ENCODE measurements at regions not wholly inside any gene's neighbourhood (a gene's known extent, or its start where the extent isn't known, plus 50 kb on each side); places are given as distances from the start of the nearest gene placed in this dataset.

GRCh38 chr2:3060049-3060448, 317.6 kb downstream of the EIPR1 start:
- Histone ChIP-seq H3K9me3 (ENCODE audit: low read depth) (no peaks in the 10 kb centered on the region), H3K27ac (no peak overlapping the region), H3K27me3 (no peaks in the 10 kb centered on the region), H3K79me2 (ENCODE audit: low read depth) (no peaks in the 10 kb centered on the region), H3K9ac (no peak overlapping the region), H4K20me1 (ENCODE audit: low read depth) (no peaks in the 10 kb centered on the region), H2AFZ (replicated peaks) (no peak overlapping the region), H3K4me1 (no peaks in the 10 kb centered on the region), H3F3A (ENCODE audit: low read depth) (no peaks in the 10 kb centered on the region), H3K4me3 (no peak overlapping the region), H3K4me2 (no peak overlapping the region), H3K36me3 (no peaks in the 10 kb centered on the region)
- no peak for DNase-seq (ENCODE audit: low spot score)
- Mint-ChIP-seq H3K4me1 (peaks cover 3% of the 10 kb centered on the region), H3K27me3 (ENCODE audit: insufficient read depth, low read depth) (peaks cover 3% of the 10 kb centered on the region), H3K4me3 (no peak overlapping the region), H3K36me3 (no peaks in the 10 kb centered on the region), H3K27ac (no peak overlapping the region), H3K9me3 (peaks cover 2% of the 10 kb centered on the region)
- TF ChIP-seq EZH2phosphoT487 (IDR thresholded peaks at IDR 0.05) (no peak), CTCF (IDR thresholded peaks at IDR 0.05) (no peak), EZH2 (IDR thresholded peaks at IDR 0.05) (no peak)

DNA sequence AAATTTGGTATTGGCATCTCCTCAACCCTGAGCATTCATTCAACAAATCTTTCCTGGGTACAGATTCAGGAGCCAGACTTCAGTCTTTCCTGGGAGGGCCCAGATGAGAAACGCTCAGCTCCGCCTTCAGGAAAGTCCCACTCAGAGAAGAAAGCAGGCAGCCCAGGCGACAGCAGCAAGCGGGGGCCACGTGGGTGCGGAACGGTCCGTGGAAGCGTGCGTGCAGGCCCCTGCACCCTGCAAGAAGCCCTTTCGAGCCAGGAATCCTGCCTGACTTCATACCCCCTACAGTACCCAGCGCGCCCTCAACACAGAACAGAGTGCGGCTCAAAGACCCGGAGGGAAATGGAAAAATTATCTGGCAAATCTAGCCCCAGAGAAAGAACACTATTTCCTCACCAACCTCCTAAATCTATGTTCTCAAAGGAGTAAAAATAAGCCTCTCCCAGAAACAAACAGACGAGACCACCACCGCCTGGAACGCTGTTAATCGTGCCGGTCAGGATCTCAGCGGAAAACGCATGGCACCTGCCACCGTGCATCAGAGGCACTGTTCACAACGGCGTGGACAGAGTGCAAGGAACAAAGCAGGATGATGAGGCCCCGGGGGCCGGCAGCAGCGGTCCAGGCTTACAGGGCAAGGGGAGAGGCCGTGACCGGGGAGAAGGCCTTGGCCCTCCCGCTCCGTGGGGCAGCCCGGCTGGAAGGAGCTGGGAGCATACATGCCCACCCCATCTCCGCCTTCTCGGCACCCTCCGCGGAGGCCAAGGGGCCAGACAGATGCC, 318.3 kb downstream of the EIPR1 start:
- no peak overlapping the region for H3K4me3 Mint-ChIP-seq
- Histone ChIP-seq H3K4me2 (no peak overlapping the region), H3K27ac (no peak overlapping the region), H3K27me3 (no peaks in the 10 kb centered on the region), H3K4me1 (no peaks in the 10 kb centered on the region), H3K9ac (no peak overlapping the region), H3K9me3 (ENCODE audit: low read depth) (no peaks in the 10 kb centered on the region), H2AFZ (replicated peaks) (no peak overlapping the region), H3K36me3 (no peaks in the 10 kb centered on the region), H3K4me3 (no peak overlapping the region), H3F3A (ENCODE audit: low read depth) (no peaks in the 10 kb centered on the region), H3K79me2 (ENCODE audit: low read depth) (no peaks in the 10 kb centered on the region), H4K20me1 (ENCODE audit: low read depth) (no peaks in the 10 kb centered on the region)
- H3K27ac Mint-ChIP-seq: no peak overlapping the region
- H3K9me3 Mint-ChIP-seq: peaks cover 2% of the 10 kb centered on the region
- H3K4me1 Mint-ChIP-seq: peaks cover 3% of the 10 kb centered on the region
- H3K27me3 Mint-ChIP-seq (ENCODE audit: insufficient read depth, low read depth): peaks cover 3% of the 10 kb centered on the region
- H3K36me3 Mint-ChIP-seq: no peaks in the 10 kb centered on the region
- no peak for TF ChIP-seq EZH2 (IDR thresholded peaks at IDR 0.05)
- TF ChIP-seq EZH2phosphoT487 (IDR thresholded peaks at IDR 0.05): no peak
- no peak for TF ChIP-seq CTCF (IDR thresholded peaks at IDR 0.05)
- no peak for DNase-seq (ENCODE audit: low spot score)

DNA sequence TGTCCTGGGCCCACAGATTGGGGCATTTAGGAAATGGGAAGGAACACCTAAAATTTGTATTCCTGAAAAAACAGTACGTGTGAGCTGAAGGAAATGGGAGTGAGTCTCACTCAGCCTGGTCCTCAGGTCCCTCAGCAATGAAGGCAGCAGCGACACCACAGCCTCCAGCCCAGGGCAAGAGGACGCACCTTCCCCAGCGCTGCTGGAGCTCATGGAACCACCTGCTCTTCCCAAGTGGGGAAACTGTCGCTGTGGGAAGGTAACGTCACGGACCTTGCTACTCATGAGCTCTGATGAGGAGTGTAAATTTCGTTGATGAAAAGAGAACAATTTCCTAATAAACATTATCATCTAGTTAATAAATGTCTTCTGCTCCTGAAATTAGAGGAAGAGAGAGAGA, 323.6 kb downstream of the EIPR1 start:
- Histone ChIP-seq H3K27me3 (no peaks in the 10 kb centered on the region), H3K27ac (no peak overlapping the region), H3K9me3 (ENCODE audit: low read depth) (no peaks in the 10 kb centered on the region), H4K20me1 (ENCODE audit: low read depth) (no peaks in the 10 kb centered on the region), H3K9ac (no peak overlapping the region), H3F3A (ENCODE audit: low read depth) (no peaks in the 10 kb centered on the region), H3K4me1 (no peaks in the 10 kb centered on the region), H3K4me3 (no peak overlapping the region), H3K79me2 (ENCODE audit: low read depth) (no peaks in the 10 kb centered on the region), H3K4me2 (no peak overlapping the region), H3K36me3 (no peaks in the 10 kb centered on the region), H2AFZ (replicated peaks) (no peak overlapping the region)
- Mint-ChIP-seq H3K4me1 (peaks cover 3% of the 10 kb centered on the region), H3K4me3 (no peak overlapping the region), H3K27ac (no peak overlapping the region), H3K9me3 (peaks cover 2% of the 10 kb centered on the region), H3K36me3 (no peaks in the 10 kb centered on the region), H3K27me3 (ENCODE audit: insufficient read depth, low read depth) (peaks cover 5% of the 10 kb centered on the region)
- no peak for DNase-seq (ENCODE audit: low spot score)
- TF ChIP-seq EZH2phosphoT487 (IDR thresholded peaks at IDR 0.05) (no peak), CTCF (IDR thresholded peaks at IDR 0.05) (no peak), EZH2 (IDR thresholded peaks at IDR 0.05) (no peak)
